NCI-H774 (cell line): ENCODE measurements at regions not wholly inside any gene's neighbourhood (a gene's known extent, or its start where the extent isn't known, plus 50 kb on each side); places are given as distances from the start of the nearest gene placed in this dataset.

Experiments
- DNase-seq: peaks from one replicate; lab custom pipeline; 2025; lab: John Stamatoyannopoulos, UW

GRCh38 chr17:77001487-77001886 is 133.3 kb downstream of the MGAT5B start:
- no peak for DNase-seq

DNA sequence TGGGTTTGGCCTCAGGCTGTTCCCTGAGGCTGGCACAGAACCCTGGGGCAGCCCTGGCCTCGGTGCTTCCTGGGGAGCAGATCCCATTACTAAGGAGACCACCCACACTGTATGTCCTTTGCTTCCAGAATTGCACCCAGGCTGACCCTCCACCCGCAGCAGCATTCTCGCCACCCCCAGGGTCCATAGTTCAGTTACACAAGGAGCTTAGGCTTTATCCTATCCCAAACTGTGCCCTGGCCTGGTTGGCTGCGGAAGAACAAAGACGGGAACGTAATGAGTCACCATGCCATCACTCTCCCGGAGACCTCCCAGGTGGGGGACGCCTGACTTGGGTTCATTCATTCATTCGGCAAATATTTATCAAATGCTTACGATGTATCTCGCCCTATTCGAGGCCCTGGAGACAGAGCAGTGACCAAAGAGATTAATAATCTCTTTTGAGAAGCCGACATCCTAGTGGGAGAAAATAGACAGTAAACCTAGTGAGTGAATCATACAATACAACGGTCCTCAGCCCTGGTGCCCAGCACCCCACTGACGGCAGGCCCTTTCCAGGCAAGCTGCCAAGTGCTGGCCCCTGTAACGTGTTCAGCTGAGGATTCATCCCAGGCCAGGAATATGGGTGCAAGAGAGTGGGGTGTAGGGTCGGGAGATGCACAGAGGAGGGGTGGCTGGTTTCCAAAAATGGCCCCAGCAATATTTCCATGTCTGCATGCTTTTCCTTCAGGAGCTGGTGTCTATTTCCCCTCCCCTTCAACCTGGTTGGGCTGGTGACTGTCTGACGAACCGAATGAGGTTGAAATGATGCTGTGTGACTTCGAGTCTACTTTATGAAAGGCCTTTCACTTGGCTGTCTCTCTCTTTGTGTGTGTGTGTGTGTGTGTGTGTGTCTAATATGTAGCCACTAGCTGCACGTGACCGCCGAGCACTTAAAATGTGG is 134.2 kb downstream of the MGAT5B start:
- peak; percentile 38 for DNase-seq

DNA sequence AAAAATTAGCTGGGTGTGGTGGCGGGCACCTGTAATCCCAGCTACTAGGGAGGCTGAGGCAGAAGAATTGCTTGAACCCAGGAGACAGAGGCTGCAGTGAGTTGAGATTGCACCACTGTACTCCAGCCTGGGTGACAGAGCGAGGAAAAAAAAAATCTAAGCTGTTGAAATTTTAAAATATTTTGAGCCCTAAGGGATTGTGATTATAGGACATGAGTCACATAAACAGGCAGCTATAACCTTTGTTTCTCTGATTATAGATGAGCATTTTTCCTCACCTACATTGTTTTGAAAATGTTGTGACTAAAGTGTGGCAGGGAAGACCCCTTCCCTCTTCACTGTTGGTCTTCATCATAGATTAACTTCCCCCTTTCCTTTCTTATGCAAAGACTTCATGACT is 135.5 kb downstream of the MGAT5B start:
- no peak for DNase-seq

- DNase-seq, result no peak
Observed at GRCh38 chr17:77006971-77007649, 133.7 kb upstream of the SEC14L1 start.

- DNase-seq, result no peak
Observed at GRCh38 chr17:77009877-77010276, 130.9 kb upstream of the SEC14L1 start.

GRCh38 chr17:77010667-77011066 is 130.1 kb upstream of the SEC14L1 start:
- no peak for DNase-seq

- DNase-seq, result peak; percentile 49
Observed at GRCh38 chr17:77011173-77012011, 129.4 kb upstream of the SEC14L1 start.

GRCh38 chr17:77018504-77018903 is 122.3 kb upstream of the SEC14L1 start:
- DNase-seq, result no peak

DNA sequence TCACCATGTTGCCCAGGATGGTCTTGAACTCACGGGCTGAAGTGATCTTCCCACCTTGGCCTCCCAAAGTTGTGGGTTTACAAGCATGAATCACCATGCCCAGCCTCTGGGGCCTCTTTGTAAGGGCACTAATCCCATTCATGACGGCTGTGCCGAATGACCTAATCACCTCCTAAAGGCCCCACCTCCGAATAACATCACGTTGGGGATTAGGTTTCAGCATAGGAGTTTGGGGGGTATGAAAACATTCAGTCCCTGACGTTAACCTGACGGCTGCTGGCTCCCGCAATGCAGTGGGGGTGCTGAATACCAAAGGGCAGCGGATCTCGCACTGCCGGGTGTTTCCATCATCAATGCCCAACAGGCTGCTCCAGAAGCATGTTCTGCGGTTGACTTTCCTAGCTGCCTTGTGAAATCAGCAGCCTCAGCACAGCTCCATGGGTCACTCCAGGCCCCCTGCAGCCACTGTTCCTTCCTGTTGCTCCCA is 120.8 kb upstream of the SEC14L1 start:
- no peak for DNase-seq

DNA sequence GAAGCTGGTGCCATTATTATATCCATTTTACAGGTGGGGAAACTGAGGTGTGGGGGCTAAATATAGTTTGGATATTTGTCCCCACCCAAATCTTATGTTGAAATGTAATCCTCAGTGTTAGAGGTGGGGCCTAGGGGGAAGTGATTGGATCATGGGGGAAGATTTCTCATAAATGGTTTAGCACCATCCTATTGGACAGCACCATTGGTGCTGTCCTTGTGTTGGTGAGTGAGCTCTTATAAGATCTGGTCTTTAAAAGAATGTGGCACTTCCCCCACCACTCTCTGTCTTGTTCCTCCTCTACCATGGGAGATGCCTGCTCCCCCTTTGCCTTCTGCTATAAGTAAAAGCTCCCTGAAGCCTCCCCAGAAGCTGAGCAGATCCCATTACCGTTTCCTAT is 119.8 kb upstream of the SEC14L1 start:
- no peak for DNase-seq

GRCh38 chr17:77022766-77023165 is 118.0 kb upstream of the SEC14L1 start:
- DNase-seq, result no peak

DNA sequence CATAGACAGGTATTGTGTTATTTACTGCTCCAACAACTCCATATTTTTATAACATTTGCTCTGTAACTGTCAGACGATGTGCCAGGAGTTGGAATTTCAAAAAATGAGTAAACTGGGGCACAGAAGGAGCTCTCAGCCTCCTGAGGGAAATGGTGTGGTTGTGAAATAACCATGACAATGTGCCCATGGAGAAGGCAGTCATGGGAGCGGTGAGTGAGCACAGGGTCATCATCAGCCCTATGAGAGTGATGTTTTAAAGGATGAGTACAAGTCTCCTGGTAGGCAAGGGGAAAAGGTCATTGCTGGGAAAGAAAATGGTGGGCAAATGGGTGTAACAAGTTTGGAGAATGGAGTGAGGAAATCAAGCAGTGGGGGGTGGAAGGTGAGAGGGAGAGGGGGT is 115.0 kb upstream of the SEC14L1 start:
- no peak for DNase-seq

- DNase-seq, result no peak
Observed at GRCh38 chr17:77027271-77027889, 113.4 kb upstream of the SEC14L1 start.

DNA sequence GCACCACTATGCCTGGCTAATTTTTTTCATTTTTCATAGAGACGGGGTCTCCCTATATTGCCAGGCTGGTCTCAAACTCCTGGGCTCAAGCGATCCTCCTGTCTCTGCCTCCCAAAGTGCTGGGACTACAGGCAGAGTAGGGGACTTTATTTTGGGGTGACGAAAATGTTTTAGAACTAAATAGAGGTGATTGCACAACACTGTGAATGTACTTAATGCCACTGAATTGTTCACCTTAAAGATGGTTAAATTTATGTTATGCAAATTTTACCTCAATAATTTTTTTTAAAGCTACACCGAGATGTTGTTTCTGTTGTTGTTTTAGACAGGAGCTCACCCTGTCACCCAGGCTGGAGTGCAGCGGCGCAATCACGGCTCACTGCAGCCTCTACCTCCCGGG is 111.9 kb upstream of the SEC14L1 start:
- no peak for DNase-seq

DNA sequence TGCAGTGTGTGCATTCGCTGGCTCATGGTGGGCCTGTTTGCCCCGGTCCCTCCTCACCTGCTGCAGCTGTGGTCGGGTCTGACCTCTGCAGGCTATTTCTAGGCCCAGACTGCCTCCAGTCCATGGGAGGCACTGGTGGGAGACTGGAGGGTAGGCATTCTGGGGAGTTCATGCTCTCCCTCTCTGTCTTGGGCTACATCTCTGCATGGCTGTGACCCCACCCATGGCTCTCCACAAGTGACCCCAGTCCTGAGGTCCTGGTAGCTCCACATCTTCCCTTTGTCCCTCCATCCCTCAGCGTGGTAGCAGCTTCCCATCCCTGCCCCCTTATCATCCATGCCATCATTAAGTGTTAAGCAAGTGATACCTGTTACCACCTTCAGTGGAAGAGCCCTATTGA is 107.8 kb upstream of the SEC14L1 start:
- no peak for DNase-seq

GRCh38 chr17:77033892-77034404 is 106.8 kb upstream of the SEC14L1 start:
- DNase-seq, result no peak

GRCh38 chr17:77034677-77035424 is 105.9 kb upstream of the SEC14L1 start:
- no peak for DNase-seq

GRCh38 chr17:77035526-77035925 is 105.2 kb upstream of the SEC14L1 start:
- no peak for DNase-seq

GRCh38 chr17:77036136-77036840 is 104.5 kb upstream of the SEC14L1 start:
- no peak for DNase-seq

- DNase-seq, result peak; percentile 54
Observed at GRCh38 chr17:77036841-77037381, 103.9 kb upstream of the SEC14L1 start.
